ENCODE measurements at regions not wholly inside any gene's neighbourhood (a gene's known extent, or its start where the extent isn't known, plus 50 kb on each side); places are given as distances from the start of the nearest gene placed in this dataset.

- no peaks in the 10 kb centered on the region for H3K36me3 ChIP-seq
- no peaks in the 10 kb centered on the region for H3K9me3 ChIP-seq
- H3K4me3 ChIP-seq: no peak overlapping the region
- peaks cover 0 to 12% (median 0%) of the 10 kb centered on the region in 3 donors for H3K4me1 ChIP-seq
- no peak overlapping the region for H3K27ac ChIP-seq
- no peak for TF ChIP-seq CTCF (IDR thresholded peaks at IDR 0.05)
- TF ChIP-seq POLR2A (IDR thresholded peaks at IDR 0.05): no peak
- WGBS, 2 donors: 69 to 74% methylated on average over 2 of the region's 2 CpGs
- DNase-seq: no peak
- intact Hi-C loops (cut with DNase I): no loop called here
- H3K27me3 ChIP-seq: no peaks in the 10 kb centered on the region
Observed at GRCh38 chr4:23278845-23279244, 586.1 kb downstream of the GBA3 start.

- H3K9me3 ChIP-seq: no peaks in the 10 kb centered on the region
- no peak overlapping the region for H3K27ac ChIP-seq
- no peaks in the 10 kb centered on the region for H3K36me3 ChIP-seq
- WGBS, 2 donors: 74 to 87% methylated on average over 3 of the region's 3 CpGs
- DNase-seq: no peak
- no peak overlapping the region for H3K4me3 ChIP-seq
- H3K4me1 ChIP-seq: peaks cover 0 to 12% (median 0%) of the 10 kb centered on the region in 3 donors
- no peaks in the 10 kb centered on the region for H3K27me3 ChIP-seq
- intact Hi-C loops (cut with DNase I): no loop called here
- TF ChIP-seq CTCF (IDR thresholded peaks at IDR 0.05): no peak
- no peak for TF ChIP-seq POLR2A (IDR thresholded peaks at IDR 0.05)
Observed at GRCh38 chr4:23276076-23276475, 583.3 kb downstream of the GBA3 start.

- WGBS, 2 donors: 0 to 8% methylated on average over 1 of the region's 1 CpG
- H3K9me3 ChIP-seq: no peaks in the 10 kb centered on the region
- H3K4me3 ChIP-seq: no peak overlapping the region
- H3K27me3 ChIP-seq: no peaks in the 10 kb centered on the region
- H3K27ac ChIP-seq: no peak overlapping the region
- TF ChIP-seq CTCF (IDR thresholded peaks at IDR 0.05) (no peak), POLR2A (IDR thresholded peaks at IDR 0.05) (no peak)
- intact Hi-C loops (cut with DNase I): no loop called here
- no peaks in the 10 kb centered on the region for H3K4me1 ChIP-seq
- no peaks in the 10 kb centered on the region for H3K36me3 ChIP-seq
- no peak for DNase-seq
Observed at GRCh38 chr4:23269566-23269965, 576.8 kb downstream of the GBA3 start.

- DNase-seq: no peak
- Histone ChIP-seq H3K4me1 (no peaks in the 10 kb centered on the region), H3K9me3 (no peaks in the 10 kb centered on the region), H3K4me3 (no peak overlapping the region), H3K27ac (no peak overlapping the region), H3K36me3 (no peaks in the 10 kb centered on the region), H3K27me3 (no peaks in the 10 kb centered on the region)
- WGBS, 2 donors: 65 to 73% methylated on average over 3 of the region's 3 CpGs
- TF ChIP-seq CTCF (IDR thresholded peaks at IDR 0.05): no peak
- intact Hi-C loops (cut with DNase I): no loop called here
Observed at GRCh38 chr4:23268072-23268771, 575.5 kb downstream of the GBA3 start.

- H3K36me3 ChIP-seq: no peaks in the 10 kb centered on the region
- H3K4me3 ChIP-seq: no peak overlapping the region
- WGBS, 2 donors: 55 to 56% methylated on average over 3 of the region's 3 CpGs
- H3K27ac ChIP-seq: no peak overlapping the region
- H3K27me3 ChIP-seq: no peaks in the 10 kb centered on the region
- DNase-seq: no peak
- no peaks in the 10 kb centered on the region for H3K4me1 ChIP-seq
- TF ChIP-seq CTCF (IDR thresholded peaks at IDR 0.05) (no peak), POLR2A (IDR thresholded peaks at IDR 0.05) (no peak)
- intact Hi-C loops (cut with DNase I): no loop called here
- no peaks in the 10 kb centered on the region for H3K9me3 ChIP-seq
Observed at GRCh38 chr4:23266401-23266800, 573.7 kb downstream of the GBA3 start.
